NCI-H146 treated with DMSO at 0.1 percent for 48 hours (cell line): ENCODE measurements at regions not wholly inside any gene's neighbourhood (a gene's known extent, or its start where the extent isn't known, plus 50 kb on each side); places are given as distances from the start of the nearest gene placed in this dataset.
"Not testable (repeated sequence)": the region's sequence is repeated elsewhere in the genome, so short reads cannot be mapped to it uniquely, and the experiment has no call there.

Experiments
- DNase-seq: peaks from one replicate; lab custom pipeline; 2025; ENCODE audit not compliant: unreplicated experiment; lab: John Stamatoyannopoulos, UW

- DNase-seq, result peak; percentile 55
These were observed 402.5 kb downstream of the STK39 start for GRCh38 chr2:167844714-167845530.

GRCh38 chr2:167843657-167844056, 403.7 kb downstream of the STK39 start:
- DNase-seq, result no peak

DNA sequence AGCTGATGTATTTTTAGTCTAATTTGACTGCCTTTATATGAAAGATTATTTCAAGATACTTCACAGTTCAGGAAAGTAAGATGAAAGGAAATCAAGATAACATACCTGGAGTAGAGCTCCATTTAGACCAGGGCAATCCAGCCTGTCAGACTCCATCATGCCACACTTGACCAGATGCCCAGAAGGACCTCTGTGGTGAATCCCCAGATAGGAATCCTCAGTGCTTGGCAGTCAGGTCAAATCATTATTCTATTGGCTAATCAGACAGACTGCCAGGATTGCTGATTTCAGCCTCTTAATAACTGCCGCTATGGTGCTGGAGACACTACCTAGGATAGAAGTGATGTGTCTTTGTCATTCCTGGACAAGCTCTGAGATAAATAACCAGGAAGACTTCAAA, 404.2 kb downstream of the STK39 start:
- no peak for DNase-seq

GRCh38 chr2:167842047-167842446, 405.3 kb downstream of the STK39 start:
- DNase-seq, result no peak

DNA sequence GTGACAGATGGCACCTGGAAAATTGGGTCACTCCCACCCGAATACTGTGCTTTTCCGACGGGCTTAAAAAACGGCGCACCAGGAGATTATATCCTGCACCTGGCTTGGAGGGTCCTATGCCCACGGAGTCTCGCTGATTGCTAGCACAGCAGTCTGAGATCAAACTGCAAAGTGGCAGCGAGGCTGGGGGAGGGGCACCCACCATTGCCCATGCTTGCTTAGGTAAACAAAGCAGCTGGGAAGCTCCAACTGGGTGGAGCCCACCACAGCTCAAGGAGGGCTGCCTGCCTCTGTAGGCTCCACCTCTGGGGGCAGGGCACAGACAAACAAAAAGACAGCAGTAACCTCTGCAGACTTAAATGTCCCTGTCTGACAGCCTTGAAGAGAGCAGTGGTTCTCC, 412.1 kb downstream of the STK39 start:
- DNase-seq, result not testable (repeated sequence)

GRCh38 chr2:167834707-167835106, 412.7 kb downstream of the STK39 start:
- no peak for DNase-seq

DNA sequence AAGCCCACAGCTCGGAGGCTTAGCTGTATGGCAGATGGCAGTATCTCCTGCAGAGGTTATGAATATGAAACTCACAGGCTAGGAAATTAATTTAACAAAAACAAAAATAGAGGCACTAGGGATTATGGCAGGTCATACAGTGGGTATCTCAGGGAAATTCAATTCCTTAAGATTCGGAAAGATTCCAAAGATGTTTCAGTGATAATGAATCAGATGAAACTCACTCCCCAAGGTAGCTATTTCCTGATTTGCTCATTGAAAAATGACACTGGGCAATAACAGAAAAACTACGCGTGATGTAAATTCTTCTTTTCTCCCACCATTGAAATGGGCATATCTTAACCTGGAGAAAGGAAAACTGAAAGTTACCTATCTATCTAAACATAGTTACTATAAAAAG, 414.1 kb downstream of the STK39 start:
- DNase-seq, result no peak

GRCh38 chr2:167832868-167833287, 414.5 kb downstream of the STK39 start:
- DNase-seq, result no peak

DNA sequence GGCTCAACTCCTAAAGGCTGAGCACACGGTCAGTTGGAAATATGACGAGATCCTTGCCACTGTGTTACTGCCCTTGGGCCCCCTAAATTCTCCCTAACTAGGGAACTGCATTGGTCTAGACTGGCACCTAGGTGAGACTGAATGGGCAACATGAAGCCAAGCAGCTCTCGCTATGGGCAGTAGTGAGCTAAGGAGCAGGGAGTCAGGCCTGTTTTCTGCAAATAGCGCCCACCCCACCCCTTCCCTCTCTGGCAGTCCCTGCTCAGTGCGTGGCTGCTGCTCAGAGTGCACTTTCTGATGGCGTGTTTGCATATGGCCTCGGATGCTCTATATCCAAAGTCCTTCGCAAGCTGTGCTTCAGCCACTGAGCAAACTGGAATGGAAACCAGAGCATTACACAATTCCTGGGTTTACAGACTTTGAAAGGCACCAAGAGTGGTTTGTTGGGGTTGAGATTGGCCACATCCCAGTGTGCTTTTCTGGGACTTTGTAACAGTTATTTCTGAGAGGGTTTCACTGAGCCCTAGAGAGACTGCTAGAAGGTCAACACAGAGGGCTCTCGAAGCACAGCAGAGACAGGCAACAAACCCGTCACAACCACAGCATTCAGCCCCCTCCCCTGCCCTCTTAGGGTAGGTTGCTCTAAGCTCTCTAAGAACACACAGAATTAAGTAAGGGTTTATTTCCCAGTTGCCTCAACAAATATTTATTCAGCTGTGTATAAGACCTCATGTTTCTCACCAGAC, 419.9 kb downstream of the STK39 start:
- DNase-seq, result no peak

GRCh38 chr2:167826906-167827305, 420.5 kb downstream of the STK39 start:
- DNase-seq, result no peak

GRCh38 chr2:167825664-167826063, 421.7 kb downstream of the STK39 start:
- DNase-seq, result no peak

- no peak for DNase-seq
These were observed 424.5 kb downstream of the STK39 start for GRCh38 chr2:167822690-167823465.

GRCh38 chr2:167820488-167820887, 426.9 kb downstream of the STK39 start:
- no peak for DNase-seq

- DNase-seq, result no peak
These were observed 428.9 kb downstream of the STK39 start for GRCh38 chr2:167818521-167818920.

GRCh38 chr2:167817908-167818307, 429.5 kb downstream of the STK39 start:
- DNase-seq, result no peak

DNA sequence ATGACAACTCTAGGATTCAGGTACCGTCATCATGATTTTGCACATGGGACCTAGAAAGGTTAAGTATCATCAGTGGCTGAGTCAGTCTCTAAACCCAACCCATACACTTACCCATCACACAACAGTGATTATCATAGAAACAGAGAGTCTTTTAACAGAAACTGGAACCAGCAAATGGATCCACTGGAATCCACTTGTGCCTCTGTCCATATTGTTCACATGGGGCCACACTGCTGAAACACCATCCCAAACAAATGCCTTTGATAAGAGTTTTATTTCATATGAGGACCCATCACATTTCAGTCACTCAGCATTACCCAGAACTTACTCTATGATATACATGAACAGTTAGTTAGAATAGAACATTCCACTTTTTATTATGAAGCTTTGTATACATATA, 430.0 kb downstream of the STK39 start:
- DNase-seq, result no peak

- no peak for DNase-seq
These were observed 430.5 kb downstream of the STK39 start for GRCh38 chr2:167816874-167817290.

GRCh38 chr2:167814881-167815718, 432.3 kb downstream of the STK39 start:
- DNase-seq, result peak; percentile 4

DNA sequence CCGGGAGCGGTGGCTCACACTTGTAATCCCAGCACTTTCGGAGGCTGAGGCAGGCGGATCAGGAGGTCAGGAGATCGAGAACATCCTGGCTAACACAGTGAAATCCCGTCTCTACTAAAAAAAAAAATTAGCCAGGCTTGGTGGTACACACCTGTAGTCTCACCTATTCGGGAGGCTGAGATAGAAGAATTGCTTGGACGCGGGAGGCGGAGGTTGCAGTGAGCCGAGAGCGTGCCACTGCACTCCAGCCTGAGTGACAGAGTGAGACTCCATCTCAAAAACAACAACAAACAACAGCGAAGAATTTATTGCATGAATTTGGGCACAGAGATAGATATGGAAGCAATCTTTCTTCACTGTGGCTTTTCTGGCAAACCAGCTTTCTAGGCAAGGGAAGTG, 432.9 kb downstream of the STK39 start:
- not testable (repeated sequence) for DNase-seq

GRCh38 chr2:167809799-167810198, 437.6 kb downstream of the STK39 start:
- DNase-seq, result not testable (repeated sequence)
